GM18858 (cell line): ENCODE measurements at regions not wholly inside any gene's neighbourhood (a gene's known extent, or its start where the extent isn't known, plus 50 kb on each side); places are given as distances from the start of the nearest gene placed in this dataset.

Source experiments
- ATAC-seq: cut with Tn5 transposase; IDR thresholded peaks from one replicate; pipeline ENCODE4 v1.9.1; 2021; ENCODE audit not compliant: unreplicated experiment

DNA sequence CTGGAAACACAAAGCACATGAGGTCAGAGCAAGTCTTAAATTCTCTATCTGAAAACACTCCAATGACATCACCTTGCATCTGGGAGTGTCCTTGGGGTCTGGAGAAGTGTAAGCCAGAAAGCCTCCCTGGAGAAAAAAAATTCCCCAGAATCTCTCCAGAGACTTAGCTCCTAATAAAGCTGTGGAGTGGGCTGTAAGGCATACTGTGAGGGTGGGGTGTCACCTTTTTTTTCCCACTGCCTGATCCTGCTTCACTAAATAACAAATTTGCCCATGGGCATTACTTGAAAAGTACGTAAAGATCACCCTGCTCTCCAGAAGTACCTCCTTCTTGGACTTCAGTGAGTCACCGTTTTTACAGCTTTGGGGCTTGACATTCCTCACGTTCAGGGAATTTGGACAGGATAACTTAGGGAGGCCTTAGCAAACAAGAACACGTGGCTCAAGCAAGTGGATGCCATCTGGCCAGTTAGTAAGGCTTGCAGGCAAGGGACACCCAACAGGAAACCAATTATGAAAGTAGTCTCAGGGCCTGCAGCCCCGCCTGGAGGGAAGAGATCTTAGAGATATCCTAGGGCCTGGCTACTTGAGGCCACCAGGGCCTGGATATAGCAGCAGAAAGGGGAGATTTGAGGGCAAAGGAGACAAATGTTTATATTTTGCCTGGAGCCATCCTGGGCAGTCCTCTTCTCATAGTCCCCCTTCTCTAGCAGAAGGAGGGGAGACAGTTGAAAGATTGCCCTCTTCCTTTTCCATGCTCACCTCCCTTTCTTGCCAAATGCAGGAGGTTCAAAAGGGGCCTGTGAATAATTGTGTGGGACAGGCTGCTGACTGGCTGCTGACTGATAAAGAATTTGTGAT is 60.1 kb upstream of the PLAC1 start:
- ATAC-seq = no peak

DNA sequence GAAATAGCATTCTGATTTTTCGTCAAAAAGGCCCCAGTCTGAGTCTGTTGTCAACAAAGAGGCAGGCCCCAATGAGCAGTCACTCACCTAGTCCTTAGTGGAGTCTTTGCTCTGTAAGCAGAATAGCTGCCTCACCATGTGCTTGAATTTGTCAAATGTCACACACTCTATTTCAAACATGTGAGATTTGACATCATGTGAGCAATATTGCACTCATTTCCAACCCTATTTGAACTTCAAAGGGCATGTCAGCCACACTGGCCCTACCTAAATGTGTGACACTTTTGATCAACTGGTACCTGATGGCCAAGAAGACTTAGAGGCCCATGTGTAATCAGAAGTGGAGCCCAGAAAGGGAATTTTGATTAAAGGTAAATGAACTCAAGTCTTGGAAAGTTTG is 59.4 kb upstream of the PLAC1 start:
- no peak for ATAC-seq

DNA sequence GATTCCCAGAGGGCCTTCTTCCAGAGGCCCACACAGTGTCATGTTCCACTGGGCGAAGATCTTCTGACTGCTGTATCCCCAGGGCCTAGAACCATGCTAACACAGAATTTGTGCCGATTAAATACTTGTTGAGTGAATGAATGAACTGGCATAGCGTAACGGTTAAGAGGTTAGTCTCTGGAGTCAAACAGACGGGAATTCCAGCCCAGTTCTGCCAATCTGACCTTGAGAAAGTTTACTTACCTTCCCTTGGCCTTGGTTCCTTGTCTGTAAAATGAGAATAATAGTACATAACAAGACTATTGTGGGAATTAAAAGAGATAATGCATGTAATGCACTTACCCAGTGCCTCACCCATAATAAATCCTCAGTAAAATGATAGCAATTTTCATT is 58.3 kb upstream of the PLAC1 start:
- no peak for ATAC-seq

DNA sequence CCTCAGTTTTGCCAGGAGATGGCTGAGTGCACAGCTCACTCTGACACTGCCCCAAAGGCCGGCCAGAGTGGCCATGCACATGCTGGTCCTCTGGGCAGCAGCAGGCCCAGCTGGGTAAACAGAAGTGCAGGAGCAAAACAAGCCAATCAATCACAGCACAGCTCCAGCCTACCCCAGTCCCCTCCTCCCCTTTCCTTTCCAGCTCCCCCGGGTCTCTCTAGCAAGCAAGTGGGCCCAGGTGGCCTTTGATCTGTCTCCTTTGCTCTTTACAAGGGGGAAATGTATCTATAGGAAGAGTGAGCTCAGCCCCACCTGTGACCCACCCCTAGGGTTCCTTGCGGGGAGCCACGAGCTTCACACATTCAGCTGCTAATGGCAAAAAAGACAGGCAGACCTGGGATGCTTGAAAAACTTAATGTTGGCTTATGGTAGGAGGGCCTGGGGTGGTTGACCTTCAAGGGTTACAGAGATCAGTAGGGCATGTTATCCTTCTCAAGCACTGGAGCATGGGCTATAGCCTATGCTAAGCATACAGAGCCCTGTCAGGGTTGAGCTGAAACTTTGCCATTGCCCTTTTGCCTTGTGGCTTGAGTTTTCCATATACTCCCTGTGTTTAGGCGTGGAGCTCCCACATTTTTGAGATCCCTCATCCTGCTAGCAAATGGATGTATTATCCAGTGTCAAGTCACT is 57.8 kb upstream of the PLAC1 start:
- no peak for ATAC-seq

DNA sequence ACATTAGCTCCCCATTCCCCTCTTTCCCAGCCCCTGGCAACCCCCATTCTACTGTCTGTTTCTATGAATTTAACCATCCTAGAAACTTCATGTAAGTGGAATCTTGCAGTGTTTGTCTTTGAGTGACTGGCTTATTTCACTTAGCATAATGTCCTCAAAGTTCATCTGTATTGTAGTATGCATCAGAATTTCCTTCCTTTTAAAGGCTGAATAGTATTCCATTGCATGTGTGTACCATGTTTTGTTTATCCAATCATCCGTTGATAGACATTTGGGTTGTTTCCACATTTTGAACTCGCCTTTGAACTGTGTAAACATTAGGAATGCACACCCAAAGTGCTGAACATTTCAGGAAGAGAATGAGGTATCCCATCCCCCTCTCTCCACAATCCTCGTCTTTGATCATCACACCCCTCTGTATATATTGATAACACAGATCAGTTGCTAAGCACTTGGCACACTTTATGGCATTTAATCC is 56.4 kb upstream of the PLAC1 start:
- ATAC-seq = no peak

DNA sequence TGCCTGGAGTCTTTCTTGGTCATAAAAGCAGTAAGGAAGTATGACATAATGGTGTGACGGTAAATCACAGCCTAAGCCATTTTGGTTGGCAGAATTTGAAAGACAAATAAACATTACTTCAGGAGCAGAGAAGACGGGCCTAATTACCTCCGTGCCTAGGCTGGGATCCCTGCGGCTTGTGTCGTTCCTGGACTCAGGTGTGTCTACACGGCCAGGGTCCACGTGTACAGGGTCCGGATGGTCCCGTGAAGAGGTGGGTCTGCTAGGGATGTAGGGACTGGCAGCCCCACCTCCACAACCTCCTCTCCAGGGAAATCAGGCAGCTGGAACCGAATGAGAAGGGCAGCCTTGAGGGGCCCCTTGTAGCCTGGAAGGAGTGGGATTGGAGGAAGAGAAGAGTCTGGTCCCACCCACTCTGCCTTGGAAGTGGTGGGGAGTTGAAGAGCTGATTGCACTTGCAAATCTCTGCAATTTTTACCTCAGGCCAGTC is 55.4 kb upstream of the PLAC1 start:
- no peak for ATAC-seq

DNA sequence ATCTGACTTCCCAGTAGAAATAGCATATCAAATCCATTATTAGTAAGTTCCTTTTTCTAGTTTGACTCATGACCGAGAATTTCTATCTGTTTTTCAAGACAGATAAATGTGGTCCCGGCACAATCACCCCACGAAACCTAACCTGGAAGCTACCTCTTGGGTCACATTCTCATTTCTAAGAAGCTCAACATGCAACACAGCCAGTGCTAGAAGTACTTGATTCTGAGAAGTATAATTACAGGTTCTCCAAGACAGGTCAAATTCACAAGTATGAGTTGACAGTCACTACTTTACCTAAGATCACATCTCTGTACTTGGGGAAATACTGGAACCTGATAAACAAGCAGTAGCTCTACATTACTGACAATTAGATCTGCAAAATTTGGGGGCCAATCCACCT is 54.0 kb upstream of the PLAC1 start:
- ATAC-seq = no peak

DNA sequence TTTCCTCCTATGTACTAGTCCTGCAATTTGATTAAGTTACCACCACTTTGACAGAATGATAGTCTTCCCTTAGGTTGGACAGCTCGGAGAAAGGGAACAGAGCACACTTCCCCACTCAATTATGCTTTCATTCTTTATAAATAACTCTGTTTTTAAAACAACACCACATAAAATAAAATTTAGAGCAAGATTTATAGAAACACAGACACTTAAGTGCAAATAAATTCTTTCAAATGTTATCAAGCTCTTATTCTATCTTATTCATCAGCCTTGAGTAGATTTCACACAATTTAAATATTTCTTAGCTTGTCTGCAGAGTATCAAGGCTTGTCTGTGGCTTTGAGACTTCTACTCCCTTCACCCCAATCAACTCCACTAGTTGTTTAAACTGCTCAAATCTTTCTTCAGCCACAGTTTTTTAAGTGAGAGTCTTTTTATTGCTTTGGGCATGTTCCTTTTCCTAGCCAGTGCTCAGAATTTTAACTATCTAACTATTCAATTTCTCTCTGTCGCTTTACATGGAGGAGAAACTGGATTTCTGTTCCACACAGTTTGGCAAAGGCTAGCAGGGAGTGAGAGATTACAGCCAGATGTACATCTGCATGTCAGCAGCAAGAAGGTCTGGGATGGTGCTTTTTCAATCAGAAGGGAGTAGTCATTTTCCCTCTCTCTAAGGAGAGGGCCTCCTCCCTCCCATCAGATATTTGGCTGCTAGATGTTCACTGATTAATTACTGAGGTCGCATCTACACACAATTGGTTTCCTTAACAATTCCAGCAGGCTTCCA is 53.1 kb upstream of the PLAC1 start:
- ATAC-seq = no peak
